GM19240 (cell line): ENCODE measurements at regions not wholly inside any gene's neighbourhood (a gene's known extent, or its start where the extent isn't known, plus 50 kb on each side); places are given as distances from the start of the nearest gene placed in this dataset.

Experiments used
- DNase-seq: peaks from one replicate; pipeline ENCODE4 v3.0.0; 2011; ENCODE audit warnings: low spot score; ENCODE audit not compliant: insufficient read length

- DNase-seq, result no peak
Observed at GRCh38 chr20:10986586-10986985, 312.8 kb upstream of the JAG1 start.

- no peak for DNase-seq
Observed at GRCh38 chr20:10987651-10988383, 314.0 kb upstream of the JAG1 start.

GRCh38 chr20:10990625-10991382, 317.0 kb upstream of the JAG1 start:
- DNase-seq, result no peak

- no peak for DNase-seq
Observed at GRCh38 chr20:10992731-10993130, 318.9 kb upstream of the JAG1 start.

- no peak for DNase-seq
Observed at GRCh38 chr20:10994991-10995700, 321.3 kb upstream of the JAG1 start.

- DNase-seq, result no peak
Observed at GRCh38 chr20:10998476-10998875, 324.7 kb upstream of the JAG1 start.

- no peak for DNase-seq
Observed at GRCh38 chr20:11000416-11000815, 326.6 kb upstream of the JAG1 start.

GRCh38 chr20:11001302-11001701, 327.5 kb upstream of the JAG1 start:
- DNase-seq, result no peak

GRCh38 chr20:11001764-11002540, 328.2 kb upstream of the JAG1 start:
- no peak for DNase-seq

- DNase-seq, result no peak
Observed at GRCh38 chr20:11003341-11003740, 329.5 kb upstream of the JAG1 start.

GRCh38 chr20:11008444-11009033, 334.7 kb upstream of the JAG1 start:
- DNase-seq, result no peak

- DNase-seq, result no peak
Observed at GRCh38 chr20:11011653-11012052, 337.9 kb upstream of the JAG1 start.

- DNase-seq, result no peak
Observed at GRCh38 chr20:11012975-11013374, 339.2 kb upstream of the JAG1 start.

GRCh38 chr20:11013801-11014200, 340.0 kb upstream of the JAG1 start:
- no peak for DNase-seq

- DNase-seq, result no peak
Observed at GRCh38 chr20:11015440-11015839, 341.6 kb upstream of the JAG1 start.

- DNase-seq, result no peak
Observed at GRCh38 chr20:11017446-11017845, 343.6 kb upstream of the JAG1 start.

GRCh38 chr20:11018668-11019170, 344.9 kb upstream of the JAG1 start:
- no peak for DNase-seq

GRCh38 chr20:11020712-11021111, 346.9 kb upstream of the JAG1 start:
- no peak for DNase-seq

GRCh38 chr20:11027224-11027623, 353.4 kb upstream of the JAG1 start:
- DNase-seq, result no peak

- DNase-seq, result no peak
Observed at GRCh38 chr20:11030351-11030750, 356.6 kb upstream of the JAG1 start.

GRCh38 chr20:11031300-11031699, 357.5 kb upstream of the JAG1 start:
- DNase-seq, result no peak
